HEK293 (cell line): ENCODE measurements at regions not wholly inside any gene's neighbourhood (a gene's known extent, or its start where the extent isn't known, plus 50 kb on each side); places are given as distances from the start of the nearest gene placed in this dataset.

Experiments
- MYNN ChIP-seq: fragments of 450-650 bp; formaldehyde crosslinking; IDR thresholded peaks from 2 replicates; pipeline ENCODE4 v1.5.1; 2016; ENCODE audit warnings: missing biosample characterization, missing genetic modification characterization, borderline replicate concordance
- YY1 ChIP-seq: fragments of 450-650 bp; formaldehyde crosslinking; IDR thresholded peaks from 2 replicates; pipeline ENCODE4 v1.5.1; 2018; ENCODE audit warnings: missing biosample characterization, missing genetic modification characterization
- YY2 ChIP-seq: fragments of 450-650 bp; formaldehyde crosslinking; IDR thresholded peaks from 2 replicates; pipeline ENCODE4 v1.5.1; 2016; ENCODE audit warnings: missing biosample characterization, missing genetic modification characterization
- ZBTB7A ChIP-seq: fragments of 450-650 bp; formaldehyde crosslinking; IDR thresholded peaks from 2 replicates; pipeline ENCODE4 v1.5.1; 2016; ENCODE audit warnings: low read depth, missing biosample characterization, missing genetic modification characterization
- ZEB2 ChIP-seq: fragments of 450-650 bp; formaldehyde crosslinking; IDR thresholded peaks from 2 replicates; pipeline ENCODE4 v1.5.1; 2016; ENCODE audit warnings: missing biosample characterization, missing genetic modification characterization
- ZNF19 ChIP-seq: fragments of 450-650 bp; formaldehyde crosslinking; IDR thresholded peaks from 2 replicates; pipeline ENCODE4; 2016; ENCODE audit warnings: missing biosample characterization, missing genetic modification characterization, low read depth
- ZNF302 ChIP-seq: fragments of 450-650 bp; formaldehyde crosslinking; IDR thresholded peaks from 2 replicates; pipeline ENCODE4 v1.5.1; 2016; ENCODE audit warnings: missing biosample characterization, missing genetic modification characterization, low read depth
- ZNF768 ChIP-seq: fragments of 450-650 bp; formaldehyde crosslinking; IDR thresholded peaks from 2 replicates; pipeline ENCODE4 v1.5.1; 2018; ENCODE audit warnings: missing biosample characterization, mild to moderate bottlenecking, missing genetic modification characterization
- ZNF792 ChIP-seq: fragments of 450-650 bp; formaldehyde crosslinking; IDR thresholded peaks from 2 replicates; pipeline ENCODE4 v1.5.1; 2016; ENCODE audit warnings: missing biosample characterization, missing genetic modification characterization
- TF ChIP-seq, protein P1 (sequence below): fragments of 450-650 bp; formaldehyde crosslinking; IDR thresholded peaks from 2 replicates; pipeline ENCODE4 v1.5.1; 2016; ENCODE audit warnings: missing biosample characterization, missing genetic modification characterization
- TF ChIP-seq, protein P2 (sequence below): fragments of 450-650 bp; formaldehyde crosslinking; IDR thresholded peaks from 2 replicates; pipeline ENCODE4 v1.5.1; 2016; ENCODE audit warnings: missing biosample characterization, missing genetic modification characterization

DNA sequence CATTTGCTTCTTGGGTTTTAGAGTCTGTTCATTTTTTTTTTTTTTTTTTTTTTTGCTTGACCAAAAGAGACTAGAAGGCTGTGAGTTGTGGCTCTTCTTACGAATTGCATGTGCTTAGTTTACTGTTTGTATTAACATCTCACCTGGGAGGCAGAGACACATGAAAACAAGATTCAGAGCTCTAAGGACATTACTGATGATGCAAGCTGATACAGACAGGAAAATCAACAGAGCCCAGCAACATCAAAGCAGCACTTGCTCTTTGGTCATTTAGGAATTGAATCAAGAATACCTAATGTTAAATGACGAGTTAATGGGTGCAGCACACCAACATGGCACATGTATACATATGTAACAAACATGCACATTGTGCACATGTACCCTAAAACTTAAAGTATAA lies 55.7 kb upstream of the HS3ST5 start:
- TF ChIP-seq ZBTB7A (tag by site-specific recombination) = no peak
- no peak for TF ChIP-seq MYNN (tag by site-specific recombination)
- TF ChIP-seq, protein P1, sequence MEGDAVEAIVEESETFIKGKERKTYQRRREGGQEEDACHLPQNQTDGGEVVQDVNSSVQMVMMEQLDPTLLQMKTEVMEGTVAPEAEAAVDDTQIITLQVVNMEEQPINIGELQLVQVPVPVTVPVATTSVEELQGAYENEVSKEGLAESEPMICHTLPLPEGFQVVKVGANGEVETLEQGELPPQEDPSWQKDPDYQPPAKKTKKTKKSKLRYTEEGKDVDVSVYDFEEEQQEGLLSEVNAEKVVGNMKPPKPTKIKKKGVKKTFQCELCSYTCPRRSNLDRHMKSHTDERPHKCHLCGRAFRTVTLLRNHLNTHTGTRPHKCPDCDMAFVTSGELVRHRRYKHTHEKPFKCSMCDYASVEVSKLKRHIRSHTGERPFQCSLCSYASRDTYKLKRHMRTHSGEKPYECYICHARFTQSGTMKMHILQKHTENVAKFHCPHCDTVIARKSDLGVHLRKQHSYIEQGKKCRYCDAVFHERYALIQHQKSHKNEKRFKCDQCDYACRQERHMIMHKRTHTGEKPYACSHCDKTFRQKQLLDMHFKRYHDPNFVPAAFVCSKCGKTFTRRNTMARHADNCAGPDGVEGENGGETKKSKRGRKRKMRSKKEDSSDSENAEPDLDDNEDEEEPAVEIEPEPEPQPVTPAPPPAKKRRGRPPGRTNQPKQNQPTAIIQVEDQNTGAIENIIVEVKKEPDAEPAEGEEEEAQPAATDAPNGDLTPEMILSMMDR (tag by site-specific recombination) = no peak
- TF ChIP-seq, protein P2, sequence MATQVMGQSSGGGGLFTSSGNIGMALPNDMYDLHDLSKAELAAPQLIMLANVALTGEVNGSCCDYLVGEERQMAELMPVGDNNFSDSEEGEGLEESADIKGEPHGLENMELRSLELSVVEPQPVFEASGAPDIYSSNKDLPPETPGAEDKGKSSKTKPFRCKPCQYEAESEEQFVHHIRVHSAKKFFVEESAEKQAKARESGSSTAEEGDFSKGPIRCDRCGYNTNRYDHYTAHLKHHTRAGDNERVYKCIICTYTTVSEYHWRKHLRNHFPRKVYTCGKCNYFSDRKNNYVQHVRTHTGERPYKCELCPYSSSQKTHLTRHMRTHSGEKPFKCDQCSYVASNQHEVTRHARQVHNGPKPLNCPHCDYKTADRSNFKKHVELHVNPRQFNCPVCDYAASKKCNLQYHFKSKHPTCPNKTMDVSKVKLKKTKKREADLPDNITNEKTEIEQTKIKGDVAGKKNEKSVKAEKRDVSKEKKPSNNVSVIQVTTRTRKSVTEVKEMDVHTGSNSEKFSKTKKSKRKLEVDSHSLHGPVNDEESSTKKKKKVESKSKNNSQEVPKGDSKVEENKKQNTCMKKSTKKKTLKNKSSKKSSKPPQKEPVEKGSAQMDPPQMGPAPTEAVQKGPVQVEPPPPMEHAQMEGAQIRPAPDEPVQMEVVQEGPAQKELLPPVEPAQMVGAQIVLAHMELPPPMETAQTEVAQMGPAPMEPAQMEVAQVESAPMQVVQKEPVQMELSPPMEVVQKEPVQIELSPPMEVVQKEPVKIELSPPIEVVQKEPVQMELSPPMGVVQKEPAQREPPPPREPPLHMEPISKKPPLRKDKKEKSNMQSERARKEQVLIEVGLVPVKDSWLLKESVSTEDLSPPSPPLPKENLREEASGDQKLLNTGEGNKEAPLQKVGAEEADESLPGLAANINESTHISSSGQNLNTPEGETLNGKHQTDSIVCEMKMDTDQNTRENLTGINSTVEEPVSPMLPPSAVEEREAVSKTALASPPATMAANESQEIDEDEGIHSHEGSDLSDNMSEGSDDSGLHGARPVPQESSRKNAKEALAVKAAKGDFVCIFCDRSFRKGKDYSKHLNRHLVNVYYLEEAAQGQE = no peak
- no peak for TF ChIP-seq YY1 (tag by site-specific recombination)
- no peak for TF ChIP-seq ZNF768 (tag by site-specific recombination)
- no peak for TF ChIP-seq ZEB2 (tag by site-specific recombination)
- TF ChIP-seq ZNF792 = no peak
- no peak for TF ChIP-seq ZNF302 (tag by site-specific recombination)
- no peak for TF ChIP-seq YY2 (tag by site-specific recombination)
- TF ChIP-seq ZNF19 (tag by site-specific recombination) = no peak
